OCI-LY3 (cell line): ENCODE measurements at regions not wholly inside any gene's neighbourhood (a gene's known extent, or its start where the extent isn't known, plus 50 kb on each side); places are given as distances from the start of the nearest gene placed in this dataset.

Experiments used
- EZH2phosphoT487 ChIP-seq: fragments of 200-600 bp; shearing (Covaris generic); IDR thresholded peaks from 2 replicates; pipeline ENCODE4 v1.6.1; 2018; ENCODE audit warnings: antibody characterized with exemption, mixed run types, low read depth
- TF ChIP-seq, protein P1 (sequence below): fragments of 200-600, 300-600 bp; sonication (generic); IDR thresholded peaks from 2 replicates; pipeline ENCODE4 v1.5.1; 2014; ENCODE audit warnings: antibody characterized with exemption, low read length, low read depth

DNA sequence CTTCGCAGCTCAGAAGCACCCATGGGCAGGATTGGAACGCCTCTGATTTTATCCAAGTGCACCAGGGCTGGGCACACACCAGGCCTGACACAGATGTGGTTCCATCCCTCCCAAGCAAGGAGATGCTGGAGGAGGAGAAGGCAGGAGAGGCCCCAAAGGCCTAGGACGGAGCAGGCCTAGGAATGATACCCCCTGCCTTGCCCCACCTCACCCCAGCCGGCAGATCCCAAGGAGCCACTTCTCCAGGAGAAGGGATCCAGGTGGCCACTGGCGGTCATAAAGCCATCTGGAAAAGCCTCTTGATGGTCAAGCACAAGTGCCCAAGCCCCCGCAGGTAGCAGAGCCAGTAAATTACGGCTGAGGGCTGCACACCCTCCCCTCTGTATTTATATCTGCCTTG is 211.8 kb downstream of the TBC1D2B start:
- TF ChIP-seq, protein P1, sequence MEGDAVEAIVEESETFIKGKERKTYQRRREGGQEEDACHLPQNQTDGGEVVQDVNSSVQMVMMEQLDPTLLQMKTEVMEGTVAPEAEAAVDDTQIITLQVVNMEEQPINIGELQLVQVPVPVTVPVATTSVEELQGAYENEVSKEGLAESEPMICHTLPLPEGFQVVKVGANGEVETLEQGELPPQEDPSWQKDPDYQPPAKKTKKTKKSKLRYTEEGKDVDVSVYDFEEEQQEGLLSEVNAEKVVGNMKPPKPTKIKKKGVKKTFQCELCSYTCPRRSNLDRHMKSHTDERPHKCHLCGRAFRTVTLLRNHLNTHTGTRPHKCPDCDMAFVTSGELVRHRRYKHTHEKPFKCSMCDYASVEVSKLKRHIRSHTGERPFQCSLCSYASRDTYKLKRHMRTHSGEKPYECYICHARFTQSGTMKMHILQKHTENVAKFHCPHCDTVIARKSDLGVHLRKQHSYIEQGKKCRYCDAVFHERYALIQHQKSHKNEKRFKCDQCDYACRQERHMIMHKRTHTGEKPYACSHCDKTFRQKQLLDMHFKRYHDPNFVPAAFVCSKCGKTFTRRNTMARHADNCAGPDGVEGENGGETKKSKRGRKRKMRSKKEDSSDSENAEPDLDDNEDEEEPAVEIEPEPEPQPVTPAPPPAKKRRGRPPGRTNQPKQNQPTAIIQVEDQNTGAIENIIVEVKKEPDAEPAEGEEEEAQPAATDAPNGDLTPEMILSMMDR = no peak
- TF ChIP-seq EZH2phosphoT487 = no peak
